Uterus (tissue), 3 donors: ENCODE measurements at regions not wholly inside any gene's neighbourhood (a gene's known extent, or its start where the extent isn't known, plus 50 kb on each side); places are given as distances from the start of the nearest gene placed in this dataset.

Experiments
- DNase-seq, 2 donors: peaks; one replicate each; pipeline ENCODE4 v3.0.0-alpha.2; 2019 to 2020
- H3K27ac ChIP-seq, 2 donors: fragments of 200-600 bp; sonication (generic); 1 replicate in 1 of 2; 2 replicates in 1 of 2; pipeline ENCODE4 v1.5.1; 2016 to 2018
- H3K27me3 ChIP-seq, 2 donors: fragments of 200-600 bp; sonication (generic); one replicate each; pipeline ENCODE4 v1.5.1; 2018 to 2019; ENCODE audit warnings: control low read depth in 1 of 2
- H3K36me3 ChIP-seq, 2 donors: fragments of 200-600 bp; sonication (generic); one replicate each; pipeline ENCODE4 v1.5.1; 2019; ENCODE audit warnings: control low read depth in 1 of 2
- H3K4me1 ChIP-seq, 2 donors: fragments of 200-600 bp; sonication (generic); one replicate each; pipeline ENCODE4 v1.5.1; 2018 to 2019; ENCODE audit warnings: control low read depth in 1 of 2
- H3K4me3 ChIP-seq, 2 donors: fragments of 200-600 bp; sonication (generic); 1 replicate in 1 of 2; 2 replicates in 1 of 2; pipeline ENCODE4 v1.5.1; 2018 to 2019; ENCODE audit warnings: mild to moderate bottlenecking in 1 of 2
- H3K9me3 ChIP-seq, 2 donors: fragments of 200-600 bp; sonication (generic); one replicate each; pipeline ENCODE4 v1.5.1; 2019; ENCODE audit warnings: control low read depth in 1 of 2
- POLR2A ChIP-seq, 2 donors: fragments of 450-650 bp; IDR thresholded peaks; one replicate each; pipeline ENCODE4 v1.6.1; 2016; ENCODE audit warnings: antibody characterized with exemption in 2 of 2, mild to moderate bottlenecking in 1 of 2, moderate library complexity in 1 of 2
- intact Hi-C: fragments of 100-400 bp; cut with DNase I; formaldehyde crosslinking; loops from one replicate; pipeline ENCODE4 v1.15.1; 2023; ENCODE audit warnings: low total_unique reads
- TF ChIP-seq, protein P1 (sequence below), 4 experiments: fragments of 200-600 bp in 2 of 4; fragments of 450-650 bp in 2 of 4; sonication (generic) in 2 of 4; IDR thresholded peaks; one replicate each; pipeline ENCODE4 v1.5.1; 2016 to 2019; ENCODE audit warnings: antibody characterized with exemption in 4 of 4, mild to moderate bottlenecking in 2 of 4, moderate library complexity in 1 of 4
- donor health status: DM: yes; HTN: yes; CAD: no.

DNA sequence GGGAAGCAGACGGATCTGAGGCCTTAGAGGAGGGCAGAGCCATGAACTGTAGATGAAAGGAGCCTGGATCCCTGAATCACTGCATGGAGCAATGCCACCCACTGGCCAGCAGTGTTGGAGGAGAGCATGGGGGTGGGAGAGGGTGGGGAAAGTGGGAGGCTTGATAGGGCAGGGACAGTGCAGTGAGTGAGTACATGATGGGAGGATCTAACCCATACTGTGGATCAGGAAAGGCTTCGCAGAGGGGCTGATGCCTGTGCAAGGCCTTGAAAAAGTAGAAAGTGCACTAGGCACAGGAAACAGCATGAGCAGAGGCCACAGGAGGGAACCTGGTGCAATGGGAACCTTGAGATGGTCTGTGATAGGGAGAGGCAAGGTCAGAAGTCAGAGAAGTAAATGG is 391.9 kb downstream of the PTPRU start:
- no peak for DNase-seq
- no peaks in the 10 kb centered on the region for H3K36me3 ChIP-seq
- no peaks in the 10 kb centered on the region for H3K27me3 ChIP-seq
- no peak overlapping the region for H3K27ac ChIP-seq
- H3K4me1 ChIP-seq, result peaks cover 0 to 4% of the 10 kb centered on the region in 2 donors
- no peaks in the 10 kb centered on the region for H3K9me3 ChIP-seq
- H3K4me3 ChIP-seq, result no peak overlapping the region
- intact Hi-C loops, result no loop called here
- TF ChIP-seq, protein P1, sequence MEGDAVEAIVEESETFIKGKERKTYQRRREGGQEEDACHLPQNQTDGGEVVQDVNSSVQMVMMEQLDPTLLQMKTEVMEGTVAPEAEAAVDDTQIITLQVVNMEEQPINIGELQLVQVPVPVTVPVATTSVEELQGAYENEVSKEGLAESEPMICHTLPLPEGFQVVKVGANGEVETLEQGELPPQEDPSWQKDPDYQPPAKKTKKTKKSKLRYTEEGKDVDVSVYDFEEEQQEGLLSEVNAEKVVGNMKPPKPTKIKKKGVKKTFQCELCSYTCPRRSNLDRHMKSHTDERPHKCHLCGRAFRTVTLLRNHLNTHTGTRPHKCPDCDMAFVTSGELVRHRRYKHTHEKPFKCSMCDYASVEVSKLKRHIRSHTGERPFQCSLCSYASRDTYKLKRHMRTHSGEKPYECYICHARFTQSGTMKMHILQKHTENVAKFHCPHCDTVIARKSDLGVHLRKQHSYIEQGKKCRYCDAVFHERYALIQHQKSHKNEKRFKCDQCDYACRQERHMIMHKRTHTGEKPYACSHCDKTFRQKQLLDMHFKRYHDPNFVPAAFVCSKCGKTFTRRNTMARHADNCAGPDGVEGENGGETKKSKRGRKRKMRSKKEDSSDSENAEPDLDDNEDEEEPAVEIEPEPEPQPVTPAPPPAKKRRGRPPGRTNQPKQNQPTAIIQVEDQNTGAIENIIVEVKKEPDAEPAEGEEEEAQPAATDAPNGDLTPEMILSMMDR (IDR thresholded peaks at IDR 0.05), result no peak
- no peak for TF ChIP-seq POLR2A (IDR thresholded peaks at IDR 0.05)

DNA sequence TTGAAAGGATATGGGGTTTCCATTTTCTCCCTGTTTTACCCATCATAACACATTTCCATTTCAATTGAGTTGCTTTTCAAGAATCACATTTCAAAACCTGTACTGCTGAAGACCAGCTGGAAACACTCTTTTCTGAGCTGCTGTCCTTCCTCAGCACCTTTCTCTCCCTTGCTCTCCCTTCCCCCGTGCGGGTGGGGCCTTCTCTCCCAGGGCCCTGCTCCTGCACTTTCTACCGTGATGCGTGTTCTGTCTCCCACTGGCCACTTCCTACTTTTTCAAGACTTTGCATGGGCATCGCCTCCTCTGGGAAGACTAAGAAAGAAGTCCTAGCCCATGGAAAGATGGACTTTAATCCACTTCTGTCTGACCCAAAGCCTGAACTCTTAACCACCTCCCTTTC is 390.4 kb downstream of the PTPRU start:
- no peak overlapping the region for H3K27ac ChIP-seq
- H3K9me3 ChIP-seq, result no peaks in the 10 kb centered on the region
- H3K36me3 ChIP-seq, result no peaks in the 10 kb centered on the region
- no peak overlapping the region for H3K4me3 ChIP-seq
- intact Hi-C loops, result no loop called here
- H3K27me3 ChIP-seq, result no peaks in the 10 kb centered on the region
- H3K4me1 ChIP-seq, result peaks cover 0 to 4% of the 10 kb centered on the region in 2 donors
- TF ChIP-seq POLR2A (IDR thresholded peaks at IDR 0.05), result no peak
- TF ChIP-seq, protein P1 (IDR thresholded peaks at IDR 0.05), result no peak
- DNase-seq, result no peak

DNA sequence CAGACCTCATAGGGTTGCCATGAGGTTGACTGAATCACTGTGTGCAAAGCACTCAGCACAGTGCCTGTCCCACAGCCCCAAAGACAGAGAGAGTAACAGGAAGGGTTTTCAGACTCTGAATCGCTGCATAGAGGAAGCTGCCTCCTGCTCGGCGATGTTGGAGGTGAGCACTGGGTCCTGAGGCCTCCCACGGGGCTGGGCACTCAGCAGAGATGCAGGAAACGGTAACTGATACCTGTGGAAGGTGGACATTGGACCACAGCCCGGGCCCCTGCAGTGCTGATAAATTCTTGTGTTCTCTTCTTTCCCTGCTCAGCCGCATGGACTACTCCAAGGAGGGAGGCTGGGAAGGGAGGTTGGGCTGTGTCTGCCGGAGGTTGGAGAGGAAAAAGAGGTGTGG is 389.7 kb downstream of the PTPRU start:
- DNase-seq, result no peak

DNA sequence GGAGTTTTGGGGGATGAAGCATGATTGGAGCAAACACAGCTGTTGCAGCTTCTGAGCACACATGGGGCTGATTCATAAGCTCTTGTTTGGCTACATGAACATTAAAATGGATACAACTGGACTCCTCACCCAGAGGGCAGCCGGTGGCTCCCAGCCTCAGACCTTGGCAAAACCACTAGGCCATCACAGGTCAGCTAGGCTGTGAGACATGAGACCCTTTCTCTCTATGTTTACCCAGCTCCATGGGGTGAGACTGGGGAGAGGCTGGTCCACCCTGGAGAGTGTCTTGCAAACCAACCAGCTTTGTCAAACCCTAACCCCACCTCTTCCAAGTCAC is 388.7 kb downstream of the PTPRU start:
- H3K27me3 ChIP-seq, result no peaks in the 10 kb centered on the region
- intact Hi-C loops, result no loop called here
- TF ChIP-seq, protein P1 (IDR thresholded peaks at IDR 0.05), result no peak
- TF ChIP-seq POLR2A (IDR thresholded peaks at IDR 0.05), result no peak
- no peak for DNase-seq
- no peak overlapping the region for H3K4me3 ChIP-seq
- no peaks in the 10 kb centered on the region for H3K4me1 ChIP-seq
- H3K36me3 ChIP-seq, result no peaks in the 10 kb centered on the region
- no peaks in the 10 kb centered on the region for H3K9me3 ChIP-seq
- no peak overlapping the region for H3K27ac ChIP-seq

More for the DNA sequence above, 389.7 kb downstream of the PTPRU start:
- H3K4me3 ChIP-seq, result no peak overlapping the region
- H3K27me3 ChIP-seq, result no peaks in the 10 kb centered on the region
- intact Hi-C loops, result no loop called here
- H3K36me3 ChIP-seq, result no peaks in the 10 kb centered on the region
- H3K4me1 ChIP-seq, result peaks cover 0 to 1% of the 10 kb centered on the region in 2 donors
- H3K9me3 ChIP-seq, result no peaks in the 10 kb centered on the region
- TF ChIP-seq, protein P1 (IDR thresholded peaks at IDR 0.05), result no peak
- TF ChIP-seq POLR2A (IDR thresholded peaks at IDR 0.05), result no peak
- no peak overlapping the region for H3K27ac ChIP-seq

DNA sequence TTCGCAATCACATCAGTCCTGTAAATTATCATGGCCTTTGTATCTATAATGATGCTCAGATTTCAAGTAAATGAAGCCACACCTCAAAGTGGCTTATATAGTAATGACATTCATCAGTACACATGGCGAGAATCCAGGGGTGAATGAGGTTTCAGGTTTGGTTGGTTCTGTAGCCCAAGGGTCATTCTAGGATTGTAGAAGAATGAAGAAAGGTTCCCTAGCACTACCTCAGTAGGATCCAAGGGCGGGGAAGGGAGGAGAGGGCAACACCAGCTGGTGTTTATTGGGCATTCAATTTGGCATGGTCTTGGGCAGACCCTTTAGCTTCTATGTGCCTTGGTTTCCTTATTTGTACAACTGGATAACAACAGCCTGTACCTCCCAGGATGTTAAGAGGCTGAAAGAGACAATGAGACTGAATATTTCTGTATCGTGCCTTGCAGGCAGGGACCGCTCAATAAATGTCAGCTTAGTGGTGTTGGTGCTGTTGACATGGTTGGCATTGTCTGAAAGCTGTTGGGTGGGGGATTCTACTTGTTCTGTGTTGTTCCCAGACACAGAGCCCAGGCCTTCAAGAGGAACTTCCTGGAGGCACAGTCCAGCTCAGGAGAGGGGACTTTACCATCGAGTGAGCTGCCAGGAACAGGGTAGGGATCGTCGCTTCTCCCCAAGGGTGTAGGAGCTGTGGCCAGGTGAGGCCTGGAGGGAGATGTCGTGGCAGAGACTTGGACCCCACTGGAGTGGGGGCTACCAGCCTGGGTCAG is 388.2 kb downstream of the PTPRU start:
- DNase-seq, result no peak
- Histone ChIP-seq H3K4me1 (no peaks in the 10 kb centered on the region), H3K36me3 (no peaks in the 10 kb centered on the region), H3K27ac (no peak overlapping the region), H3K4me3 (no peak overlapping the region), H3K27me3 (no peaks in the 10 kb centered on the region), H3K9me3 (no peaks in the 10 kb centered on the region)
- TF ChIP-seq POLR2A (IDR thresholded peaks at IDR 0.05), result no peak
- TF ChIP-seq, protein P1 (IDR thresholded peaks at IDR 0.05), result no peak
- intact Hi-C loops, result no loop called here
